ENCODE measurements at regions not wholly inside any gene's neighbourhood (a gene's known extent, or its start where the extent isn't known, plus 50 kb on each side); places are given as distances from the start of the nearest gene placed in this dataset.

- H3K4me3 ChIP-seq (ENCODE audit: low read depth, low read length), result no peak overlapping the region
- POLR2A ChIA-PET, result no interaction called here
- DNase-seq (ENCODE audit: low read depth, low spot score), result no peak
- no peak for TF ChIP-seq CTCF (IDR thresholded peaks at IDR 0.05; ENCODE audit: insufficient read depth, low read length, missing control alignments)
- CTCF ChIA-PET, result no interaction called here
Measured at GRCh38 chr6:156650896-156651390, 126.2 kb upstream of the ARID1B start.

- H3K4me3 ChIP-seq (ENCODE audit: low read depth, low read length), result no peak overlapping the region
- CTCF ChIA-PET, result no interaction called here
- TF ChIP-seq CTCF (IDR thresholded peaks at IDR 0.05; ENCODE audit: insufficient read depth, low read length, missing control alignments), result no peak
- POLR2A ChIA-PET, result no interaction called here
- DNase-seq (ENCODE audit: low read depth, low spot score), result no peak
Measured at GRCh38 chr6:156648616-156649015, 128.6 kb upstream of the ARID1B start.

GRCh38 chr6:156647991-156648390 lies 129.2 kb upstream of the ARID1B start:
- no peak for TF ChIP-seq CTCF (IDR thresholded peaks at IDR 0.05; ENCODE audit: insufficient read depth, low read length, missing control alignments)
- DNase-seq (ENCODE audit: low read depth, low spot score), result no peak

GRCh38 chr6:156647140-156647784 lies 129.9 kb upstream of the ARID1B start:
- CTCF ChIA-PET, result no interaction called here
- DNase-seq (ENCODE audit: low read depth, low spot score), result no peak
- POLR2A ChIA-PET, result no interaction called here
- TF ChIP-seq CTCF (IDR thresholded peaks at IDR 0.05; ENCODE audit: insufficient read depth, low read length, missing control alignments), result no peak
- no peak overlapping the region for H3K4me3 ChIP-seq (ENCODE audit: low read depth, low read length)

More at GRCh38 chr6:156647991-156648390, 129.2 kb upstream of the ARID1B start:
- no peak overlapping the region for H3K4me3 ChIP-seq (ENCODE audit: low read depth, low read length)
- ChIA-PET CTCF (no interaction called here), POLR2A (no interaction called here)

- no peak for DNase-seq (ENCODE audit: low read depth, low spot score)
- ChIA-PET CTCF (no interaction called here), POLR2A (no interaction called here)
- TF ChIP-seq CTCF (IDR thresholded peaks at IDR 0.05; ENCODE audit: insufficient read depth, low read length, missing control alignments), result no peak
- H3K4me3 ChIP-seq (ENCODE audit: low read depth, low read length), result no peak overlapping the region
Measured at GRCh38 chr6:156646496-156646895, 130.7 kb upstream of the ARID1B start.

- ChIA-PET POLR2A (no interaction called here), CTCF (no interaction called here)
- TF ChIP-seq CTCF (IDR thresholded peaks at IDR 0.05; ENCODE audit: insufficient read depth, low read length, missing control alignments), result no peak
- no peak for DNase-seq (ENCODE audit: low read depth, low spot score)
- H3K4me3 ChIP-seq (ENCODE audit: low read depth, low read length), result no peak overlapping the region
Measured at GRCh38 chr6:156645097-156645496, 132.1 kb upstream of the ARID1B start.
